ENCODE measurements at regions not wholly inside any gene's neighbourhood (a gene's known extent, or its start where the extent isn't known, plus 50 kb on each side); places are given as distances from the start of the nearest gene placed in this dataset.

DNA sequence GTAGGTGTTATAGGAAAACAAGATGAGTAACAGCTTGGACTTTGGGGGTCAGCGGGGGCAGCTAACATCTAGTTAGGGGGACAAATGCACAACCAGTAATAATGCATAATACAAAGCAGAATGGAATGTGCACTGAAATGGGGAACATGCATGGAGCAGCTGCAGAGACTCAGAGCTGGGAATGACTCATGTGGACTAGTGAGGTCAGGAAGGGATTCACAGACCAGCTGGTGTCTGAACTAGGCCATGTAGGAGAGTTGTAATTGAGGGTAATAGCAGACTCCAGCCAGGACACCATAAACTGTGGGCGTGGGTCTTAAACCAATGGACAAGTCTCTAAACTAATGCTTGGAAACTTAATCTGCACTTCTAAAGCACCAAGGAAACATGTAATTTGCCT lies 176.8 kb upstream of the ASIC2 start:
- no peak overlapping the region for H4K91ac ChIP-seq (ENCODE audit: insufficient read depth, low read depth, low read length)
- H2BK15ac ChIP-seq (ENCODE audit: low read depth, low read length) = no peak overlapping the region
- dilution Hi-C loops (cut with HindIII; ENCODE audit: low sequenced_read_pairs, unreplicated experiment) (no loop called here), intact Hi-C loops (cut with micrococcal nuclease) (no loop called here), in situ Hi-C loops (cut with MboI; ENCODE audit: low sequenced_read_pairs) (no loop called here)
- H3K4me3 ChIP-seq (ENCODE audit: insufficient read depth, low read depth, low read length) = no peak overlapping the region
- H3K4me1 ChIP-seq (ENCODE audit: control insufficient read depth, insufficient read depth, low read length) = no peaks in the 10 kb centered on the region
- H3K27ac ChIP-seq (ENCODE audit: insufficient read depth, low read length) = no peak overlapping the region
- H2BK20ac ChIP-seq (ENCODE audit: low read depth, low read length) = no peak overlapping the region
- no peak overlapping the region for H2BK120ac ChIP-seq (ENCODE audit: low read depth, low read length)
- no peak overlapping the region for H4K5ac ChIP-seq (ENCODE audit: low read depth, low read length)
- H3K36me3 ChIP-seq (ENCODE audit: control insufficient read depth, insufficient read depth, low read length) = no peaks in the 10 kb centered on the region
- CTCF ChIA-PET = no interaction called here
- WGBS, 2 experiments (ENCODE audit: extremely low coverage in 2 of 2, insufficient read length in 1 of 2) = no CpG with 5 or more reads among the region's 2 CpGs
- H2BK5ac ChIP-seq (ENCODE audit: low read depth, low read length, poor library complexity, severe bottlenecking) = no peak overlapping the region
- TF ChIP-seq MAZ (IDR thresholded peaks at IDR 0.05; ENCODE audit: borderline replicate concordance, low read depth, low read length) (no peak), CHD1 (IDR thresholded peaks at IDR 0.05; ENCODE audit: low read depth, low read length) (no peak), RAD21 (IDR thresholded peaks at IDR 0.05; ENCODE audit: low read length) (no peak), RCOR1 (IDR thresholded peaks at IDR 0.05; ENCODE audit: insufficient replicate concordance, low read length) (no peak), USF2 (IDR thresholded peaks at IDR 0.05; ENCODE audit: low read depth, low read length) (no peak), ELK1 (IDR thresholded peaks at IDR 0.05; ENCODE audit: borderline replicate concordance, low read depth, low read length) (no peak), BHLHE40 (IDR thresholded peaks at IDR 0.05; ENCODE audit: low read depth, low read length) (no peak), FOS (IDR thresholded peaks at IDR 0.05; ENCODE audit: low read depth, low read length) (peak; percentile 55; the same call in 1 of the 2 replicates), MAFK (IDR thresholded peaks at IDR 0.05; ENCODE audit: low read depth, low read length) (no peak)
- no peak overlapping the region for H2AK9ac ChIP-seq (replicated peaks; ENCODE audit: low read depth, low read length, poor library complexity)
- POLR2A ChIA-PET (ENCODE audit: unreplicated experiment) = no interaction called here
- no peak overlapping the region for H3K9ac ChIP-seq (ENCODE audit: low read depth, low read length)
- no peak overlapping the region for H3K14ac ChIP-seq (replicated peaks; ENCODE audit: low read depth, low read length)
- H3K4me2 ChIP-seq (ENCODE audit: low read depth, low read length) = no peak overlapping the region
- H3K56ac ChIP-seq (ENCODE audit: extremely low read depth, insufficient read depth, low read length) = no peak overlapping the region
- no peak overlapping the region for H3K18ac ChIP-seq (ENCODE audit: low read depth, low read length)
- H3K79me1 ChIP-seq (ENCODE audit: low read depth in 1 of 2, low read length in 2 of 2) = no peaks in the 10 kb centered on the region
- H4K20me1 ChIP-seq (ENCODE audit: insufficient read depth, low read length) = no peaks in the 10 kb centered on the region
- H2AK5ac ChIP-seq (ENCODE audit: low read depth, low read length) = no peak overlapping the region
- H2AFZ ChIP-seq (replicated peaks; ENCODE audit: low read length, poor library complexity) = no peak overlapping the region
- H3K27me3 ChIP-seq (ENCODE audit: control insufficient read depth, insufficient read depth, low read length) = no peaks in the 10 kb centered on the region
- no peaks in the 10 kb centered on the region for H3K9me1 ChIP-seq (ENCODE audit: insufficient read depth, low read length)
- DNase-seq (peak; percentile 83), ATAC-seq (ENCODE audit: low read depth) (peak; percentile 91)
- H4K8ac ChIP-seq (ENCODE audit: low read depth in 2 of 2, low read length in 2 of 2) = no peak overlapping the region
- H3K4ac ChIP-seq (ENCODE audit: low read depth, low read length) = no peak overlapping the region
- no peak overlapping the region for H3K23ac ChIP-seq (ENCODE audit: low read depth, low read length)
- no TSS peak for BruUV-seq (replicated peaks)
- peaks cover 3% of the 10 kb centered on the region for H3K9me3 ChIP-seq (ENCODE audit: control insufficient read depth, insufficient read depth, low read length)

Data from IMR-90 (cell line).